Mesendoderm (in vitro differentiated cells): ENCODE measurements at regions not wholly inside any gene's neighbourhood (a gene's known extent, or its start where the extent isn't known, plus 50 kb on each side); places are given as distances from the start of the nearest gene placed in this dataset.

ENCODE experiments used
- DNase-seq: peaks from one replicate; pipeline ENCODE4 v3.0.0; 2013
- H2AK5ac ChIP-seq: 2 replicates; pipeline ENCODE4 v1.6.1; 2013; ENCODE audit warnings: low read length, inconsistent platforms
- H2BK120ac ChIP-seq: 2 replicates; pipeline ENCODE4 v1.6.1; 2013; ENCODE audit warnings: low read depth, mild to moderate bottlenecking, low read length, moderate library complexity, mixed read lengths
- H2BK15ac ChIP-seq: replicated peaks from 2 replicates; pipeline ENCODE4 v1.6.1; 2013; ENCODE audit warnings: low read depth, mild to moderate bottlenecking, moderate library complexity
- H2BK5ac ChIP-seq: 2 replicates; pipeline ENCODE4 v1.6.1; 2013; ENCODE audit warnings: low read length, inconsistent platforms
- H3K18ac ChIP-seq: 2 replicates; pipeline ENCODE4 v1.6.1; 2013; ENCODE audit warnings: mild to moderate bottlenecking, low read length, mixed read lengths
- H3K23ac ChIP-seq: one replicate; pipeline ENCODE4 v1.6.1; 2013; ENCODE audit warnings: low read length
- H3K27ac ChIP-seq: 2 replicates; pipeline ENCODE4 v1.5.1; 2013; ENCODE audit warnings: low read depth, mild to moderate bottlenecking, inconsistent platforms, low read length, moderate library complexity
- H3K27me3 ChIP-seq: 2 replicates; pipeline ENCODE4 v1.6.1; 2013; ENCODE audit warnings: low read length, control low read depth, mild to moderate bottlenecking, inconsistent platforms; ENCODE audit not compliant: insufficient read depth, poor library complexity
- H3K36me3 ChIP-seq: 2 replicates; pipeline ENCODE4 v1.6.1; 2013; ENCODE audit warnings: low read length, inconsistent platforms; ENCODE audit not compliant: control insufficient read depth, insufficient read depth
- H3K4ac ChIP-seq: one replicate; pipeline ENCODE4 v1.6.1; 2013; ENCODE audit warnings: low read depth, mild to moderate bottlenecking, low read length, moderate library complexity
- H3K4me1 ChIP-seq: 2 replicates; pipeline ENCODE4 v1.6.1; 2013; ENCODE audit warnings: low read depth, low read length, inconsistent platforms; ENCODE audit not compliant: control insufficient read depth
- H3K4me2 ChIP-seq: 2 replicates; pipeline ENCODE4 v1.6.1; 2013; ENCODE audit warnings: low read length
- H3K4me3 ChIP-seq: 2 replicates; pipeline ENCODE4 v1.5.1; 2013; ENCODE audit warnings: mild to moderate bottlenecking, low read length
- H3K56ac ChIP-seq: one replicate; pipeline ENCODE4 v1.6.1; 2013; ENCODE audit warnings: low read length
- H3K79me1 ChIP-seq: 2 replicates; pipeline ENCODE4 v1.6.1; 2013; ENCODE audit warnings: low read length, inconsistent platforms
- H3K79me2 ChIP-seq: 2 replicates; pipeline ENCODE4 v1.6.1; 2013; ENCODE audit warnings: mild to moderate bottlenecking, low read length; ENCODE audit not compliant: control insufficient read depth, insufficient read depth
- H3K9ac ChIP-seq: 2 replicates; pipeline ENCODE4 v1.6.1; 2013; ENCODE audit warnings: low read length, inconsistent platforms
- H4K5ac ChIP-seq: one replicate; pipeline ENCODE4 v1.6.1; 2013; ENCODE audit warnings: low read length
- H4K8ac ChIP-seq: one replicate; pipeline ENCODE4 v1.6.1; 2013; ENCODE audit warnings: low read depth, mild to moderate bottlenecking, control low read depth, low read length, moderate library complexity
- WGBS: extraction: QIAGEN DNeasy Blood & Tissue Kit; methylation state at CpG from one replicate; pipeline ENCODE4 v1.1.7; 2013; ENCODE audit warnings: low lambda C conversion rate, missing lambda C conversion rate; ENCODE audit not compliant: insufficient coverage; ENCODE audit errors: extremely low coverage; 5-methylcytosine and 5-hydroxymethylcytosine counted together

GRCh38 chr13:89217813-89218212, 1546.6 kb downstream of the SLITRK5 start:
- H3K4me3 ChIP-seq: no peak overlapping the region
- H3K56ac ChIP-seq: no peak overlapping the region
- DNase-seq: no peak
- H3K4me1 ChIP-seq: no peaks in the 10 kb centered on the region
- no peaks in the 10 kb centered on the region for H3K79me2 ChIP-seq
- no peak overlapping the region for H3K27ac ChIP-seq
- H2BK15ac ChIP-seq: no peak overlapping the region
- no peak overlapping the region for H4K8ac ChIP-seq
- no peak overlapping the region for H3K4me2 ChIP-seq
- no peak overlapping the region for H4K5ac ChIP-seq
- H3K79me1 ChIP-seq: no peaks in the 10 kb centered on the region
- H3K18ac ChIP-seq: no peak overlapping the region
- H3K27me3 ChIP-seq: no peaks in the 10 kb centered on the region
- H3K4ac ChIP-seq: no peak overlapping the region
- no peak overlapping the region for H2BK5ac ChIP-seq
- no peak overlapping the region for H3K9ac ChIP-seq
- no peak overlapping the region for H2BK120ac ChIP-seq
- no peak overlapping the region for H2AK5ac ChIP-seq
- no peak overlapping the region for H3K23ac ChIP-seq
- no peaks in the 10 kb centered on the region for H3K36me3 ChIP-seq

DNA sequence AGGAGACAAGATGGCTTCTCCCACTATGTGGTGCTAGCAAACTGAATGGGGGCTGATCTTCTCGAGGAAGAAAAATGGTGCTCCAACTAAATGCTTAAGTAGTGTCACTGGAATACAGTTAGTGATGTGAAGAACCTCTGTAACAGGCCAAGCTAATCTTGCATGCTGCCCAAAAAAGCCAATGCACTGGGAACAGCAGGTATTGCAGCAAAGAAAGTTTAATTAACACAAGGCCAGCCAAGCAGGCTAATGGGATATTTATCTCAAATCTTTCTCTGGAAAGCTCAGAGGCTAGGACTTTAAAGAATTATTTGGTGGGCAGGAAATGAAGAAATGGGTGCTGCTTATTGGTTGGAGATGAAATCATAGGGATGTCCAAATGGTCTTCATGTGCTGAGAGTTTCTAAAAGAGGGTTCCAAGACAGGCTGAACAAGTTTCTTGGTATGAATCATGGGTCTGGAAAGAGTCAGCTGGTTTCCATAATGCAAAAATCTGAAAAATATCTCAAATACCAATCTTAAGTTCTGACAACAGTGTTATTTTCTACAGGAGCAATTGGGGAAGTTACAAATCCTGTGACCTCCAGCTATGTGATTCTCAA, 1550.5 kb downstream of the SLITRK5 start:
- no peak overlapping the region for H4K5ac ChIP-seq
- H4K8ac ChIP-seq: no peak overlapping the region
- H2BK15ac ChIP-seq: no peak overlapping the region
- no peaks in the 10 kb centered on the region for H3K4me1 ChIP-seq
- no peaks in the 10 kb centered on the region for H3K36me3 ChIP-seq
- H3K56ac ChIP-seq: no peak overlapping the region
- no peak overlapping the region for H2BK120ac ChIP-seq
- no peaks in the 10 kb centered on the region for H3K27me3 ChIP-seq
- no peak overlapping the region for H3K4me3 ChIP-seq
- H3K9ac ChIP-seq: no peak overlapping the region
- no peak overlapping the region for H3K4me2 ChIP-seq
- H3K79me2 ChIP-seq: no peaks in the 10 kb centered on the region
- no CpG with 5 or more reads among the region's 1 CpG for WGBS
- no peak overlapping the region for H2BK5ac ChIP-seq
- no peak overlapping the region for H2AK5ac ChIP-seq
- no peak for DNase-seq
- no peaks in the 10 kb centered on the region for H3K79me1 ChIP-seq
- H3K23ac ChIP-seq: no peak overlapping the region
- H3K4ac ChIP-seq: no peak overlapping the region
- no peak overlapping the region for H3K18ac ChIP-seq
- H3K27ac ChIP-seq: no peak overlapping the region

GRCh38 chr13:89227356-89227755, 1556.2 kb downstream of the SLITRK5 start:
- H3K79me1 ChIP-seq: no peaks in the 10 kb centered on the region
- no peaks in the 10 kb centered on the region for H3K4me1 ChIP-seq
- no peaks in the 10 kb centered on the region for H3K79me2 ChIP-seq
- H2BK5ac ChIP-seq: no peak overlapping the region
- no peak overlapping the region for H3K9ac ChIP-seq
- no peak overlapping the region for H2AK5ac ChIP-seq
- no peak overlapping the region for H3K4me2 ChIP-seq
- H3K4me3 ChIP-seq: no peak overlapping the region
- H4K8ac ChIP-seq: no peak overlapping the region
- H3K36me3 ChIP-seq: no peaks in the 10 kb centered on the region
- H2BK15ac ChIP-seq: no peak overlapping the region
- H3K56ac ChIP-seq: no peak overlapping the region
- H4K5ac ChIP-seq: no peak overlapping the region
- no peak overlapping the region for H3K27ac ChIP-seq
- H3K27me3 ChIP-seq: no peaks in the 10 kb centered on the region
- no peak overlapping the region for H3K18ac ChIP-seq
- no peak overlapping the region for H3K4ac ChIP-seq
- DNase-seq: no peak
- no peak overlapping the region for H3K23ac ChIP-seq
- H2BK120ac ChIP-seq: no peak overlapping the region
- 100% methylated on average over 1 of the region's 4 CpGs for WGBS

- no peak for DNase-seq
- WGBS: no CpG with 5 or more reads among the region's 7 CpGs
- Histone ChIP-seq H3K4me1 (no peaks in the 10 kb centered on the region), H4K5ac (no peak overlapping the region), H4K8ac (no peak overlapping the region), H3K36me3 (no peaks in the 10 kb centered on the region), H3K4ac (no peak overlapping the region), H3K4me3 (no peak overlapping the region), H3K9ac (no peak overlapping the region), H3K56ac (no peak overlapping the region), H3K79me2 (no peaks in the 10 kb centered on the region), H3K79me1 (no peaks in the 10 kb centered on the region), H2BK15ac (no peak overlapping the region), H3K18ac (no peak overlapping the region), H2AK5ac (no peak overlapping the region), H3K27ac (no peak overlapping the region), H3K27me3 (no peaks in the 10 kb centered on the region), H3K4me2 (no peak overlapping the region), H3K23ac (no peak overlapping the region), H2BK120ac (no peak overlapping the region), H2BK5ac (no peak overlapping the region)
Measured at GRCh38 chr13:89238496-89238895, 1567.3 kb downstream of the SLITRK5 start.

GRCh38 chr13:89239361-89240127, 1568.4 kb downstream of the SLITRK5 start:
- no peak overlapping the region for H3K18ac ChIP-seq
- H3K4me2 ChIP-seq: no peak overlapping the region
- H3K27ac ChIP-seq: no peak overlapping the region
- no peaks in the 10 kb centered on the region for H3K27me3 ChIP-seq
- no peak overlapping the region for H2BK15ac ChIP-seq
- H4K5ac ChIP-seq: no peak overlapping the region
- H3K56ac ChIP-seq: no peak overlapping the region
- no peaks in the 10 kb centered on the region for H3K36me3 ChIP-seq
- H3K4me1 ChIP-seq: no peaks in the 10 kb centered on the region
- no peak overlapping the region for H2AK5ac ChIP-seq
- no peaks in the 10 kb centered on the region for H3K79me2 ChIP-seq
- no peaks in the 10 kb centered on the region for H3K79me1 ChIP-seq
- no peak overlapping the region for H2BK120ac ChIP-seq
- H3K23ac ChIP-seq: no peak overlapping the region
- WGBS: no CpG with 5 or more reads among the region's 1 CpG
- DNase-seq: no peak
- no peak overlapping the region for H4K8ac ChIP-seq
- no peak overlapping the region for H3K9ac ChIP-seq
- H3K4ac ChIP-seq: no peak overlapping the region
- no peak overlapping the region for H2BK5ac ChIP-seq
- H3K4me3 ChIP-seq: no peak overlapping the region
